ENCODE measurements at regions not wholly inside any gene's neighbourhood (a gene's known extent, or its start where the extent isn't known, plus 50 kb on each side); places are given as distances from the start of the nearest gene placed in this dataset.

- H3K36me3 ChIP-seq: no peaks in the 10 kb centered on the region
- no peak for TF ChIP-seq CTCF (IDR thresholded peaks at IDR 0.05)
- no peak for TF ChIP-seq POLR2A (IDR thresholded peaks at IDR 0.05)
- no peak for DNase-seq
- no peaks in the 10 kb centered on the region for H3K27me3 ChIP-seq
- no peaks in the 10 kb centered on the region for H3K9me3 ChIP-seq
- no peaks in the 10 kb centered on the region for H3K4me1 ChIP-seq
- H3K4me3 ChIP-seq: no peak overlapping the region
- intact Hi-C loops (cut with DNase I; ENCODE audit: low total_unique reads): no loop called here
- H3K27ac ChIP-seq: no peak overlapping the region
Observed at GRCh38 chr15:47582233-47582632, 135.1 kb upstream of the SEMA6D start.

- no peaks in the 10 kb centered on the region for H3K4me1 ChIP-seq
- intact Hi-C loops (cut with DNase I; ENCODE audit: low total_unique reads): no loop called here
- no peak overlapping the region for H3K27ac ChIP-seq
- H3K9me3 ChIP-seq: no peaks in the 10 kb centered on the region
- DNase-seq: no peak
- H3K4me3 ChIP-seq: no peak overlapping the region
- no peaks in the 10 kb centered on the region for H3K27me3 ChIP-seq
- H3K36me3 ChIP-seq: no peaks in the 10 kb centered on the region
- no peak for TF ChIP-seq POLR2A (IDR thresholded peaks at IDR 0.05)
- TF ChIP-seq CTCF (IDR thresholded peaks at IDR 0.05): no peak
Observed at GRCh38 chr15:47584316-47584715, 133.0 kb upstream of the SEMA6D start.

- Histone ChIP-seq H3K27ac (no peak overlapping the region), H3K36me3 (no peaks in the 10 kb centered on the region), H3K27me3 (no peaks in the 10 kb centered on the region), H3K9me3 (no peaks in the 10 kb centered on the region), H3K4me1 (no peaks in the 10 kb centered on the region), H3K4me3 (no peak overlapping the region)
- intact Hi-C loops (cut with DNase I; ENCODE audit: low total_unique reads): no loop called here
- no peak for TF ChIP-seq POLR2A (IDR thresholded peaks at IDR 0.05)
- no peak for TF ChIP-seq CTCF (IDR thresholded peaks at IDR 0.05)
- DNase-seq: no peak
Observed at GRCh38 chr15:47586653-47587224, 130.6 kb upstream of the SEMA6D start.

GRCh38 chr15:47587940-47588802 is 129.1 kb upstream of the SEMA6D start:
- no peak overlapping the region for H3K4me3 ChIP-seq
- DNase-seq: no peak
- intact Hi-C loops (cut with DNase I; ENCODE audit: low total_unique reads): no loop called here
- H3K4me1 ChIP-seq: no peaks in the 10 kb centered on the region
- H3K9me3 ChIP-seq: no peaks in the 10 kb centered on the region
- H3K27ac ChIP-seq: no peak overlapping the region
- no peaks in the 10 kb centered on the region for H3K27me3 ChIP-seq
- H3K36me3 ChIP-seq: no peaks in the 10 kb centered on the region
- TF ChIP-seq POLR2A (IDR thresholded peaks at IDR 0.05): no peak
- no peak for TF ChIP-seq CTCF (IDR thresholded peaks at IDR 0.05)

GRCh38 chr15:47588958-47589357 is 128.3 kb upstream of the SEMA6D start:
- no peak for DNase-seq
- intact Hi-C loops (cut with DNase I; ENCODE audit: low total_unique reads): no loop called here
- no peaks in the 10 kb centered on the region for H3K27me3 ChIP-seq
- H3K4me3 ChIP-seq: no peak overlapping the region
- no peaks in the 10 kb centered on the region for H3K4me1 ChIP-seq
- TF ChIP-seq POLR2A (IDR thresholded peaks at IDR 0.05): no peak
- no peak for TF ChIP-seq CTCF (IDR thresholded peaks at IDR 0.05)
- no peak overlapping the region for H3K27ac ChIP-seq
- no peaks in the 10 kb centered on the region for H3K9me3 ChIP-seq
- H3K36me3 ChIP-seq: no peaks in the 10 kb centered on the region

Data from uterus (tissue), 3 donors.